ENCODE measurements at regions not wholly inside any gene's neighbourhood (a gene's known extent, or its start where the extent isn't known, plus 50 kb on each side); places are given as distances from the start of the nearest gene placed in this dataset.

GRCh38 chr1:111556325-111557037, 53.0 kb upstream of the ADORA3 start:
- no peak for DNase-seq (ENCODE audit: low read depth)

GRCh38 chr1:111559736-111560279, 56.4 kb upstream of the ADORA3 start:
- DNase-seq (ENCODE audit: low read depth), result peak; percentile 43

- DNase-seq (ENCODE audit: low read depth), result no peak
These were observed 57.9 kb upstream of the ADORA3 start for GRCh38 chr1:111561328-111561727.

- DNase-seq (ENCODE audit: low read depth), result peak; percentile 77
These were observed 56.0 kb upstream of the RAP1A start for GRCh38 chr1:111563619-111564018.

- DNase-seq (ENCODE audit: low read depth), result peak; percentile 95
These were observed 54.5 kb upstream of the RAP1A start for GRCh38 chr1:111565079-111565478.

- no peak for DNase-seq (ENCODE audit: low read depth)
These were observed 53.6 kb upstream of the RAP1A start for GRCh38 chr1:111565968-111566367.

GRCh38 chr1:111568160-111568647, 51.4 kb upstream of the RAP1A start:
- DNase-seq (ENCODE audit: low read depth), result no peak
